CD4-positive, alpha-beta T cell treated with Interleukin-6 at 100 ng/mL for 8 hours (primary cell): ENCODE measurements at regions not wholly inside any gene's neighbourhood (a gene's known extent, or its start where the extent isn't known, plus 50 kb on each side); places are given as distances from the start of the nearest gene placed in this dataset.

Experiments used
- DNase-seq: peaks from one replicate; pipeline ENCODE4 v3.0.0-alpha.2; 2020; ENCODE audit warnings: mixed read lengths, low spot score

DNA sequence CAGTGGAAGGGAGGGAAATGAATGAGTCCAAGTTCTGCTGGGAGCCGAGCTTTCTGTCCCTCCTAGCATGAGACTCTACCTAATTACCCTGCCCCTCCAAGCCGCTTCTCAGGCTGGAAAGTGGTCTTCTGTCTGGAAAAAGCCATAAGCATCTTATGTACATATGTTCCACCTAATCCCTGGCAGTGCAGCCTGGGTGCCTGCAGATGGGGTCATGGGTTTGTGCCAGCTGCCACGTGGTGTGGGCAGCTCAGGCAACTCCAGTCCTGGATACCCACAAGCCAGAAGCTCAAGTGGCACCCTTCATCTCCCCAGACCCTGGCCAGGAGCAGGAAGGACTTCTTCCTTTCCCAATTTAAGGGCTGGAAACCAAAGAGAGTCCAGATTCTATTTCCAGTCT lies 253.1 kb downstream of the LY86 start:
- no peak for DNase-seq

DNA sequence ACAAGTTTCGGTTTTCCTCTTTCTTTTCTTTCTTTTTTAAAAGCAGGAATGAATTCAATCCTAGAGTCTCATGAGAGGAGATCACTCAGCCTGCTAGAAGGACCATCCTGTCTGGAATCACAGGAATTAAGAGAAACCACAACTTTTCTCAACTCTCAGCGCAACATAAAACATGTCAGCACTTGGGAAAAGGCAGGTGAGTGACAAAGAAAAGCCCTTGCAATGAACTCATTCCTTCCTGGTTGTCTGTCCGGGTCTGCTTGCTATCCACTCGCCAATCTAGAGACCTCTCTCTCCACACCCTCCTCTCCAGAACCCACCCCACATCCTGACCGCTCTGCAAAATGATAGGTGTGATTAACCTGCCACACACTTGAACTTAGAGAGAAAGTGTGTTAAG lies 253.8 kb downstream of the LY86 start:
- DNase-seq = no peak

DNA sequence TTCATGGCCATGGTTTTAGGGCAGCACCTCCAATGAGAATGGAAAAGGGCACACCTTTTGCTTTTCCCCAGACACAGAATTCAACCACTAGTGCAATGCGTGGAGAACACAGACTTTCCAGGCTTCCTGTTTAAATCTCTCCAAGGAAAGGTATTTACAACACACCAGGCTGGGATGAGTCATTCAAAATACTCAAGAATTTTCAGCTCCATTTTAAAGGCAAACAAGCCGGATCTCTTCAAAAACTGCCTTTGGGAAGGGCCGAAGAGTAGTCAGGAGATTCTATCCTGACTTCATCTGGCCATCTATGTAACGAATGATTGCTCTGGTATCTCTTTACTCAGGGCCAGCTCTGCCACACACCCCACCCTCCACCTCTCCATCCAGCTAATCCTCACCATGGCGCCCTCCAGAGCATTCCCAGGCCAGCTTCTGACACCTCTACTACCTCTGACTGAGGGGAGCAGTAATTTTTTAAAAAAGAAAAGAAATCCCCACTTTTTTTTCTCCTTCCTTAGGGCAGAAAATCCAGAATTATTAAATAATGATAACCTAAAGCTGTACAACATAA lies 254.6 kb downstream of the LY86 start:
- DNase-seq = no peak

DNA sequence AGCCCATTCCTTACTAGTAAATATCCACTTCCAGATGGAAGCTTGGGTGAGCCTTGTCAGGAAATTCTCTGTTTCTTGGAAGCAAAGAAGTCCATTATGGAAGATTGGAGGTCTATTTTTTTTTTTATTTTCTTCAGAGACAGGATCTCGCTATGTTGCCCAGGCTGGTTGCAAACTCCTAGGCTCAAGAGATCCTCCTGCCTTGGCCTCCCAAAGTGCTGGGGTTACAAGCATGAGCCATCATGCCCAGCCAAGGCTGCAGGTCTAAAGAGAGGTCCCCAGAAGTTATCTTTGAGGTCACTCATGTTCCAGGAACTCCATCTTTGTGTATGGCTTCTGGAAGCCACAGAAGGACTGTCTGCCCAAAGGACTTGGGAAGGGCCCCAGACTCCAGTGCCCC lies 255.3 kb downstream of the LY86 start:
- DNase-seq = no peak

DNA sequence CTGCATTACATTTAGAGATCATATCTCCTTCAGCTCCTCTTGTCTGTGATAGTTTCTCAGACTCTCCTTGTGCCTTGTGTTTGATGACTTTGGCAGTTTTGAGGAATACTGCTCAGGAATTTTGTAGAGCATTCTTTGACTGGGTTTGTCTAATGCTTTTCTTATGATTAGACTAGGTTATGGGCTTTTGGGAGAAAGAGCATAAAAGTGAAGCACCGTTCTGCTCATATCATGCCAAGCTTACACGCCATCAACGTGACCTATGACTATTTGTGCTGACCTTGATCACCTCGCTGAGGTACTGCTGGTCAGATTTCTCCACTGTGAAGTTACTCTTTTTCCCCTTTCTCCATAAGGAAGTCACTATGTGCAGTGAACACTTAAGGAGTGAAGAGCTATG lies 256.0 kb downstream of the LY86 start:
- DNase-seq = no peak

DNA sequence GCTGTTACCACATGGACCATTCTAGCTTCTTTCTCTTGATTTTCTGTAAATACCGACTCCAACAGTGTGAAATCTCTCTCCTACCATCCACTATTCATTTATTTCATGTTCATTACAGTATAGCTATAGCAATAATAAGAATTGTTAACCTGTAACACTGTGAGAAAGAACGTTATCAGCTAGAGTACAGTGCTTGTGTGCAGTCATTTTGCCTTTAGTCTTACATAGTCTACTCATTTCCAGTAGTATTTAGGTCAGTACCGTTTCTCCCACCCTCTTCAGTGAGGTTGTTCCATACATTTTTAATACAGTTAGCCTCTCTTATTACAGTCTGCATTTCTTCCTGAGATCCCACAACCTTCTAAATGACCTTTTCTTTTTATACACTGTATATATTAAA lies 257.1 kb downstream of the LY86 start:
- DNase-seq = no peak

DNA sequence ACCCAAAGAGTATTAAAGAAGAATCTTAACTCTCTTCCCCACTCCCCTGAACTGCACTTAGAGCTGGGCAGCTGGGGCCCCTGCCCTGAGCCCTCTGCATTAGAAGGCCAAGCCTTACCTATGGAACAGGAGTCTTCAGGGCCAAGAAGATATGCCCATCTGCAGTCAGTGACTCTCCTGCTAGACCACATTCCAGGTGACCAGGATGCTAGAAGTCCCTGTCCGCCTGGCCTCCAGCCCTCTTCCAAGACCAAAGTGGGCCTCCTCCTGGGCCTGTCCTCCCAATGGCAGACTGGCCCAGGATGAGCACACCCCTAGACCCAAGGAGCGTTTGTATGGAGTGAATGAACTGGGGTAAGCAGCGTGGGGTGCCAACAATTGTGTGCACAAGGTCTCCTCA lies 259.1 kb downstream of the LY86 start:
- no peak for DNase-seq

DNA sequence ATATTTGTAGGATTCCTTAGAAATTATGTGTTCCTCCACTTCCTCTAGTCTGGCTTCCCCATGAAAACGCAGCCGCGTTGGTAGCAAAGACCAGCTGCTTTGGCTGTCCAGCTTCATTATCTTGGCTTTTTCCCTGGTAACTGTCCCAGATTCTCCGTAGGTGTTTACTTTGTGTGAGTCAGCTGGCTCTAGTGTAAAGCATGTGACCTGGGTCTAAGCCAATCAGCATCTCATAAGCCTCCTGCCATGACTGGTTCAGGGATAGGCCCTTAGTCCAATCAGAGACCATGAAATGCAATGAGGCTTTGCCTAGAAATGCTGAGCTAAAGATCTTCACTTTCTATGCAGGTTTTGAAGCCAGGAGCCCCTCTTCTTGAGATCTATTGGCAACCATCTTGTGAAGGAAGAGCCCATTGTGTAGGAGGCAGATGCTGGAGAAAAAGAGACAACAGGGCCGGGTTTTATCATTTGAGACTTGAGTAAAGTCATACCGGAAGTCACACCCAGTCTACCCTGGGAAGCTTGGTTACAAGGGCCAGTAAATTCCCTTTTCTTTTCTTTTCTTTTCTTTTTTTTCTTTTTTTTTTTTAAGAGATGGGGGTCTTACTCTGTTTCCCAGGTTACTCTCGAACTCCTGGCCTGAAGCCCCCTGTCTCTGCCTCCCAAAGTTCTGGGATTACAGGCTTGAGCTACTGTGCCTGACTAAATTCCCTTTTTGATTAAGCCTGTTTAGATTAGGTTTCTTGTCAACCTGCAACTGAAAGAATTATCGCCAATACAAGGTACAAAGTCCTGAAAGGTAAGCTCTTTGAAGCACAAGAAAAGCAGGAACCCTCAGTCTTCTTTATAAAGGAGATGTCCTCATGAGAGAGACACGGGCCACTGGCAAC lies 256.5 kb upstream of the RREB1 start:
- no peak for DNase-seq

DNA sequence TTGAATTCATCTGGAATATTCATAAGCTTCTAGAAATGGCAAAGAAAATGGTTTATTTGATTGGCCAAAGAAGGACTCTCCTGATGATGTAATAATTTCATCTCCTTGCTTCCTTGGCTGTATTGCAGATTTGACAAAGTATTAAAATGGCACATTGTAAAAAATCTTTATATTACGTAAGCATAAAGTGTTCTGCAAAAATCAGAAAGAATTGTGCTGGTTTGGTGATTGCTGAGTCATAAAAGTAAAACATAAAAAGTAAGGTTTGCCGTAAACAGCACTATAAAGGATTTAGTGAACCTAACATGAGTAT lies 255.9 kb upstream of the RREB1 start:
- DNase-seq = no peak

DNA sequence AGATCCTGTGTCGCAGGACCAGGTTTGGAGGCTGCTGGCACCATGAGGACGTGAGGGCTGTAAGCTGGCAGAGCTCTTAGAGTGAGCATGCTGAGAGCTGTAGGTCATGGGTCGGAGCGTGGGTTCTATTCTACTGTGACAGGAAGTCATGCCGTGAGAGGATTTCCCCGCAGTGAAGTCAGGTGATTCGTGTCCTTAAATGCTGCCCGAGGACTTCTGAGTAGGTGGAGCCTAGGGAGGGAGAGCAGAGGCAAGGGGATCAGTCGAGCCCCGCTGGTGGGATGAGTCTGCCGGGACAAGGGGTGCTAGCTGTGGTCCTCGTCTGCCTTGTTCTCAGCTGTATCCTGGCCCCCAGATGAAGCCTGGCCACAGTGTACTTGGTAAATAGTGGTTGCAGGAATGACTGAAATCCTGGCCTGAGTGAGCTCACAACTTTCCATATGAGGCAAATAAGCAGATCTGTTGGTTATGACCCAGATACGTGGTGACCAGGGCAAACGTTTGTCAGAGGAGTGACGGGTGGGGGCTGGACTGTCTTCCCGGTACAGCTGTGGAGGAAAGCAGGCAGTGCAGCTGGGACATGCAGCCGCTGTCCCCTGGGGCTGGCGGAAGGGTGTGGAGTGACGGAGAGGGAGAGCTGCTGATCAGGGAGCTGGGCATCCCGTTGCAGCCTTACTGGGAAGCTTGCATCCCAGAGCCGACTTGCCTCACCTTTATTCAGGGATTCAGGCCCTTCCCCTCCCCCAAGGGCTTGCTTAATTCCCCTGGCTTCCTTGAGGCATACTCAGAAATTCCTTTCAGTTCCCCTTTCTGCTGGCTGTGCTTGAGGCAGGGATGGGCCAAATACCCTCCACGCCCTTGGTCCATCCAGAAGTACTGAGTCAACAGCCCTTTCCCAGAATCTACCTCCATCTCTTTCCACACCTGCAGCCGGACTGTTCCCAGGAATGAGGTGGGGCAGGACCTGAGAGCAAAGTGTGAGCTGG lies 250.9 kb upstream of the RREB1 start:
- DNase-seq = peak; percentile 27

DNA sequence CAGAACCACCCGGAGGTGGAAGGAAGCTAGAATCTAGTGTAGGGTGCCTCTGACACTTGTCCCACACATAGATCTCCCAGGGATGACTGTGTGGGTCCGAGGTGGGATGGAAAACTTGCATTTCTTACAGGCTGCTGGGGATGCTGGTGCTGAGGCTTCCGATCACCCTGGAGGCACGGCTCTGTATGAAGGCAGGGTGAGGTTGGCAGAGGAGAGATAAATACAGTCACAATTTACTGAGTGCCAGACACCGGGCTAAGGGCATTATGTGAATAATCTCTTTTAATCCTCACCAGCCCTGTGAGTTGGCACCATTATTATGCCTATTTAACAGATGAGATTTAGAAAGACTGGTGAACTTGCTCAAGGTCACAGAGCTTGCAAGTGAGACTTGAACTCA lies 250.2 kb upstream of the RREB1 start:
- DNase-seq = no peak

DNA sequence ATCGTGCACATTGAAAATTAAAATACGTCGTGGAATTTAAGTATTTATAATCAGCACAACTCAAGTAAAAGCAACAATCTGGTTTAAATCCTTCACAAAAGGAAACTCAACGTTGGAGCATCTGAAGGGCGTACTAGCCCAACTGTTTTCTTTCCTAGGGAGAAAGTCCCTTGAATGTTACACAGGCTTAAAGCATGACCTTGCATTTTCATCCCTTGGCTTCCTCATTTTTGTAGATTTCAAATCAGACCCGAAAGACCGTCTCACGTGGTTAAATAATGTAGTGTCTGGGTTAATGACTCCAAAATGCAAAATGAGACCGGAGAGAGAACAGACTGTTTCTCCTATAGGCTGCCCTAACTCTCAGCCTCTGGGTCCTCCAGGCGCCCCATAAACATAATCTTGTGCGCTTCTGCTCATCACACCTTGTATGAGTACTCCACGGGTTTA lies 249.2 kb upstream of the RREB1 start:
- no peak for DNase-seq

DNA sequence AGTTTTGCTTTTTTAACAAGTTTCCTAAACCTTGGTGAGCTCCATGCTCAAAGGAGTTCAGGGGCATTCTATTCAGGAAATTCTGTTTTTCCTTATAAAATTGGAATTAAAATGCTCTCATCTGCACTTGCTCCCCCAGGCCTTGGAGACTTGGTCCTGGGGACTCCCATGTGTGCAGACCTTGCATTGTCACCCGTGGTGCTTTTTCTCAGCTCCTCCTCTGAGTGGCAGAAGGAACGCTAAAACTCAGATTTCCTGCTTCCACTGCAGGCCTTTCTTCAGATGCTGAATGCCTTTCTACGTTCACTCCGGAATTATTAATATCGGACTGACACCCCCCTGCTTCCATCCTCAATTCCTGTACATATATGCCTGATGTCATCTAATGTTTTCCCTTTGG lies 248.7 kb upstream of the RREB1 start:
- DNase-seq = no peak

DNA sequence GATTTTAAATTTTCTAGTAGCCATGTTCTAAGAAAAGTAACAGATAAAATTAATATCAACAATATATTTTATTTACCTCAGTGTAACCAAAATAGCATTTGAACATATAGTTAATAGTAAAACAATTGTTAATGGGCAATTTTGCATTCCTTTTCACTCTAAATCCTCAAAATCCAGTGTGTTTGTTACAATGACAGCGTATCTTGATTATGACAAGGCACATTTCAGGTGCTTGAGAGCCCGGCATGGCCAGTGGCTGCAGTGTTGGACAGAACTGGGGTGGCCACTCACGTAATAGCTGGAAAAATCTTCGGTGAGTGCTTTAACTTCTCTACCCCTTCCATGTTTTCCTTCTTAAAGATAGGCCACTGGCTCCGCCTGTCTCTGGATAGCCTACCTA lies 248.0 kb upstream of the RREB1 start:
- DNase-seq = no peak

DNA sequence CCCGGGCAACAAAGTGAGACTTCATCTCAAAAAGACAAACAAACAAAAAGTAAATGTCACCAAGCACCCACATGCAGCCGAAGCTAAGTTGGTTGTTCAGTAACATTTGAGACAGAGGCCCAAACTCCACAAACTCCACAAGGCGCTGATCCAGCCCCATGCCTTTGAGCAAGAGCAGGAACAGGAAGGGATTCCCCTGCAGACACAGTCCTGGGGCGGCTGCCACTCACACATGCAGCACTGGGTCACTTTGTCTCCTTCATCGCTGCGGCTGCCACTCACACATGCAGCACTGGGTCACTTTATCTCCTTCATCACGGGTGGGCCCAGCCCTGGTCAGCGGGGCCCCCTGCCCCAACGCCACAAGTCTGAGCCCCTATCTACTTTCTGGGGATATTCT lies 246.9 kb upstream of the RREB1 start:
- no peak for DNase-seq

DNA sequence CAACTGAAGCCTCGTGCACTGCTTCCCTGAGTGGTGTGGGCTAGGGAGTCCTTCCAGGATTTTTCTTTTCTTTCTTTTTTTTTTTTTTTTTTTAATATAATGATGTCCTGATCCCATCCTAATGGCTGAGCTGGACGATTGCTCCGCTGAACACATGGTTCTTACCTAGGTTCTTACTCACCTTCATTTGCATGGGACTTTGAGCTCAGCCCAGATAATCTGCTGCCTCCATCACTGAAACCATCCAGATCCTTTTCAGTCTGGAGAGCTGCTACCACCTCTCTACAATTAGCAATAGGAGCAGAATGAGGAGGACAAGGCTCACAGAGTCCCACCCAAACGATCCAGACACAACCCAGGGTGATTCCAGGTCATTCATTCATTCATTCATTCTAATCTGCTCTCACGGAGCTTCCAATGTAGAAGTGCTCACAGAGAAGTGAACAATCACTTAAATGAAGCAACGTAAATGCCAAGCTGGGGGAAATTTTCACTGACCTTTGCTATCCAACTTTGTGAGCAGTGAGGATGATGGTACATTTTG lies 246.3 kb upstream of the RREB1 start:
- no peak for DNase-seq

DNA sequence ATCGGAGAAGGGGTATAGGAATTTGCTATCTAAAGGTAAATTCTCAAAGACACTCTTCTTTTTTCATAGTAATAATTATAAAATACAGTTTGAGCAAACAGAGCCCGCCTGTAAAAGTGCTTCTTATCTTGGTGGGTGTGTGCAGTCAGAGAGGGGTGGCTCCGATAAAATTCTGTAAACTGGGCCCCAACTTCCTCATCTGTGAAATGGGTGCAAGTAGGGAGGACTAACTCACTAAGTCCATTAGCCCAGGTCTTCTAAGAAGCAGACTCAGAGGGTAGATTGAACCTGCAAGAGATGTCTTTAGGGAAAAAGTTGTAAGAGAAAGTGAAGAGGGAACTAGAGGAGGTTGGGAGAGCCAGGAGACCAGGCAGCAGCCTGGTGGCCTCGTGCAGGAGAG lies 245.8 kb upstream of the RREB1 start:
- DNase-seq = no peak

DNA sequence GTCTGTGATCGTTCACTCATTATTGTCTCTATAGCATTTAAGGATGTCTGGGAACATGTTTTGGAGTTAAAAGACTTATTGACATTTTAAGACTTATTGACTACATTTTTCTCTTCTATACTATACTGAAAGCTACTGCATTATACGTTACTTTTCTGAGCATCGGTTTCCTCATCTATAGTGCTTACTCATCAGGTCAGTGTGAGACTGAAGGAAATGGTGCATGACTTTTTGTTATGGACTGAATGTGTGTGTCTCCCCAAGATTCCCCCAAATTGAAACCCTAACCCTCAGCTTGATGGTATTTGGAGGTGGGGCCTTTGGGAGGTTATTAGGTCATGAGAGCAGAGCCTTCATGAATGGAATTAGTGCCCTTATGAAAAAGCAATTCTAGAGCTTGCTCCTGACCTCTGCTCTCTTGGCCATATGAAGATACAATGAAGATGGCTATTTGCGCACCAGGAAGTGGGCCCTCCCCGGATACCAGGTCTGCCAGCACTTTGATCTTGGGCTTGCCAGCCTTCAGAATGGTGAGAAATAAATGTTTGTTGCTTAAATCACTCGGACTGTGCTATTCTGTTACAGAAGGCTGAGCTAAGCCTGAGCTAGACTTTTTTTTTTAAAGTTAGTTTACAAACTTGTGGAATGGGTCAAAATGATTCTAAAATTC lies 243.7 kb upstream of the RREB1 start:
- no peak for DNase-seq

DNA sequence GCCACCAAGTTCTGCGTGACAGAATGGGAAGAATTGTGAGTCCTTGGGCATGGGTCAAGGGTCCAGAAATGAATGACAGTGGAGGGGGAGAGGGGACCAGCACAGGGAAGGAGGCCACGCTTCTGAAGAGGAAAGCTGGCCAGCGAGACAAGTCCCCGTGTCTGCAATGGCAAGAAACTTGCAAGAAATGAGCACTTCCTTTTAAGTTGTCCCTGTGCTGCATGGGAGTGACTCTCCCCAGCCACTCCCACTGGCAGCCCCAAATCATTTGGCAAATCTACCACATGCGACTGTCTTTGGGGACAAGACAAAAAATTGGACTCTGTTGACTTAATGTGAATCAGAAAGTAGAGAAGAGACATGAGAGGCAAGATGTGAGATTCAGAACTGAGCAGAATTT lies 242.2 kb upstream of the RREB1 start:
- no peak for DNase-seq

DNA sequence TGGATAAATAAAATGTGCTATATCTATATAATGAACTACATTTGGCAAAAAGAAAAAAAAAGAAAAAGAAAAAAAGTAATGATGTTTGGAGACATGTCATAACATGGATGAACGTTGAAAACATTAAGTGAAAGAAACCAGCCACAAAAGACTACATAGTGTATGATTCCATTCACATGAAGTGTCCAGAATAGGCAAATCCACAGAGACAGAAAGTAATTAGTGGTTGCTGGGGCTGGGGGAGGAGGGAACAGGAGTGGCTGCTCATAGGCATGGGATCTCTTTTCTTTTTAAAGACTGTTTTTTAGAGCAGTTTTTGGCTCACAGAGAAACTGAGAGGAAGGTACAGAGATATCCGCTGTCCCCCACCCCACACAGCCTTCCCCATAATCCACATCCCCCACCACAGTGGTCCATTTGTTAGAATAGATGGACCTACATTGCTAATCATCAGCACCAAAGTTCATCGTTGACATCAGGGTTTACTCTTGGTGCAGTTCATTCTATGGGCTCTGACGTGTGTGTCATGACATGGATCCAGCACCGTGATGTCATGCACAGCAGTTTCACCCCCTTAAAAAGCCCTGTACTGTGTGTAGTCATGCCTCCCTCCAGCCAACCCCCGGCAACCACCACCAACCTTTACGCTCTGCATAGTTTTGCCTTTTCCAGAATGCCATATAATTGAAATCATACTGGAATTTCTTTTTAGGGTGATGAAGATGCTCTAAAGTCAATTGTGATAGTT lies 240.9 kb upstream of the RREB1 start:
- no peak for DNase-seq

DNA sequence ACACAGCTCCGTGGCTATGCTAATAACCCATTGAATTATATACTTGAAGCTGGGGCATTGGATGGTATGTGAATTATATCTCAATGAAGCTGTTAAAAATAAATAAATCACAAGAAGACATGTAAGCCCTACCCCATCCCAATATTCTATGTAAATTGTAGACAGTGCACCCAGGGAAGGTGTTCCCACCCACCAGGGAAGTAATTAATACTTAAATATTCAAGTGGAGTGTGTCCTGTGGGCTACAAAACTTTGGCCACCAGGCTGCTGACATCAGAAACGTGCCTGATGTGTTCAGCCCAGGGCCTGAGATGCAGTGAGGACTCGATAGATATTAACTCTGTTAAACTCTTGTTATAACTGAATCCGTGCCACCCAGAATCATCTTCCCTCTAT lies 240.4 kb upstream of the RREB1 start:
- no peak for DNase-seq
